NCI-H1092 (cell line): ENCODE measurements at regions not wholly inside any gene's neighbourhood (a gene's known extent, or its start where the extent isn't known, plus 50 kb on each side); places are given as distances from the start of the nearest gene placed in this dataset.

Experiments used
- DNase-seq: peaks from one replicate; lab custom pipeline; 2025; lab: John Stamatoyannopoulos, UW

DNA sequence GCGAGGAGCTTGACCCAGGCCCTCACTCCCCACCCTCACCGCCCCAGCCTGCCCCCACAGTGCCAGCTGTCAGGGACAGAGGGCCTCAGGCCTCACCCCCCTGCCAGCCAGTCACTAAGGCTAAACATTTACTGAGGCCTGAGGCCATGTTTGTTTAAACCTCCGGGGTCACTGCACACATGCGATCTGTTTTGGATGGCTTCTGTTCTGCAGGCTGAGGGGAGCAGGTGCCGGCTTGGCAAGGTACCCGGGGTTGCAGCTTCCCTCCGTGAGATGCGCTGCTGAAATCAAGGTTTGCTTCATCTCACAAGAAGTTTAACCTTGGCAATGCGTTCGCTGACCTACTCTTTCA, 103.3 kb upstream of the BOD1 start:
- DNase-seq, result peak; percentile 25

DNA sequence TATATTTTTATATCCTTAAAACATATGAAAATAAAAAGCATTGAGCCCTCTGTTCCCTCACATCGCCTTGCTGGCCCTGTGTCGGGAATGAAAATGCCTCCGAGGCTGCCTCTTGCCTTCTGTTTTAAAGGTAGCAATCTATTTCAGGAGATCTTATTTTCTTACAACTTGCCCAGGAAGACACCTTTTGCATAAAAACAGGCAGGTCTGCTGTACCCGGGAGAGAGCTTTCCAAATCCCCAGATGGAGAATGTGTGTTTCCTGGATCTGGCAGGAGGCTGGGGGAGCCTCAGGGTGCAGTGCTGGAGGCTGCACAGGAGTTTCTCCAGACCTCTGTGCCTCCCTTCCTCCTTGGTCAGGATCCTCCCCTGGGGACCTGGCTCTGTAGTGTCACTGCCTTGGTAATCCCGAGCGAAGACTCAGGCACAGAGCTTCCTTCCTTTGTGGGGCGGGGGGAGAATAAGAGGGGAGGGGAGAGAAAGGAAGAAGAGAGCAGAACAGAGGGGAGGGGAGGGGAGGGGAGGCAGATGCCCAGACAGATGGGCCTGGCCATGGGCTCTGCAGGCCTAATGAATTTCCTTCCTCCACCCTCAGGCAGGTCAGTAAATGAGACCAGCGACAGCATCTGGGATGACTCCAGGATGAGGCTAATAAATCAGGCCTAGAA, 104.0 kb upstream of the BOD1 start:
- DNase-seq, result no peak

GRCh38 chr5:173720953-173721600, 104.6 kb upstream of the BOD1 start:
- no peak for DNase-seq

- DNase-seq, result no peak
These were observed 105.3 kb upstream of the BOD1 start for GRCh38 chr5:173721601-173722232.

DNA sequence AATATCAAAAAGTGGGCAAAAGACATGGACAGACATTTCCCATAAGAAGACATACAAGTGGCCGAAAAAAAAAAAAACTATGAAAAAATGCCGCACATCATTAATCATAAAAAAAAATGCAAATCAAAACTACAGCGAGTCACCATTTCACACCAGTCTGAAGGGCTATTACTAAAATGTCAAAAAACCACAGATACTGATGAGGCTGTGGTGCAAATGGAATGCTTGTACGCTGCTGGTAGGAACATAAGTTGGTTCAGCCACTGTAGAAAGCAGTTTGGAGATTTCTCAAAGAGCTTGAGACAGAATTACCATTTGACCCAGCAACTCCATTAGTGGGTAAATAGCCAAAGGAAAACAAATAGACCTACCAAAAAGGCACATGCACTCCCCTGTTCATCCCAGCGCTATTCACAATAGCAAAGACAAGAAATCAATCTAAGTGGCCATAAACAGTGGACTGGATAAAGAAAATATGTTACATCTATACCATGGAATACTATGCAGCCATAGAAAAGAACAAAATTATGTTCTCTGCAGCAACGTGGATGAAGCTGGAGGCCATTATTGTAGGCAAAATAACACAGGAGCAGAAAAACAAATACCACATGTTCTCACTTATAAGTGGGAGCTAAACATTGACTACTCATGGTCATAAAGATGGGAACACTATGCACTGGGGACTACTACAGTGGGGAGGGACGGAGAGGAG, 110.6 kb upstream of the BOD1 start:
- DNase-seq, result no peak

- no peak for DNase-seq
These were observed 111.7 kb upstream of the BOD1 start for GRCh38 chr5:173727839-173728778.

GRCh38 chr5:173729079-173729765, 112.8 kb upstream of the BOD1 start:
- no peak for DNase-seq

DNA sequence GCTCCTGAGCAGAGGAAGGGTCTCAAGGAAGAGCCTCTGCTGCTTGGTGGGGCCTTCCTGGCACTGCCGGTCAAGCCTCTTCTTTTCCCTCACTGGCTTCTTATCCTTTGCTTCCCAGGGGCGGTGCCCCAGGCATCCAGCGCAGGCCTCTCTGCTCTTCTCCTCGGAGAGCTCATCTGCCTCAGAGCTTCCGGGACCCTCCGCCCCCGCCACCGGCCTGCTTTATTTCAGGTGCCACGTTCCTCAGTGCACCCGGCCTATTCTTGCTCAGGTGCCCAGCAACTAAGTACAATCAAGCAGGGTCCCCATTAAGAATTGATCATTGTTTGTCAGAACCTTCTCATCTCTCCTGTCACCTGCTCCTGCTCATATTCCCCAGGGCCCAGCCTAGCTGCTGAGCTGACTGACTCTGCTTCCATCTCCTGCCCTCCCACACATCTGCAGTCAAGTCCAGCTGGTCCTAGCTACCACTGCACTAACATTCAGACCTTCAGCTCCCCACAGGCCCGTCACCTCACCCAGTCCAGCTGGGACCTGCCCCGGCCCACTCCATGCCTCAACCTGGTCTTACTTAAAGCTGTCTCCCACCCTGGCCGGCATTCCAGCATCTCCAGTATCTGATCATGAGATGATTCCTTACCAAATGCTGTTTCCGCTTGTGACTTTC, 114.3 kb upstream of the BOD1 start:
- DNase-seq, result no peak

GRCh38 chr5:173733021-173733420, 116.6 kb upstream of the BOD1 start:
- no peak for DNase-seq

DNA sequence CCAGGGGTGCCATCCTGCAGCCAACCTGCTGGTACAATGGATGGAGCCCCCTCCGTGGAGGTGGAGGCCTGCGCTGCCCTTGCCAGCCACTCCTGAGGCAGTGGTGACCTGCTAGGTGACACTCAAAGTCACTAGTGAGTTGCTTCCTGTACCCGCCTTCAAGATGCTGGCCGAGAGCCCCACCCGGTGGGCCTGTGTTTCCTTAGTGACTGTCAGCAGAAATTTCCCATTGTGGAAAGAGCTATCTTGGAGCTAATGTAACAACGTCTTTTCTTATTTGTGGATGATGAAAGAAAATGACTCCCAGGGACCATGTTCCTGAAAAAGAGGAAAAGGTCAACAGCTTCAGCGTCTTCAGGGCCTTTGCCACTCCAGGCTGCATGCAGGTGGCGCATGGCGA, 117.0 kb upstream of the BOD1 start:
- no peak for DNase-seq

DNA sequence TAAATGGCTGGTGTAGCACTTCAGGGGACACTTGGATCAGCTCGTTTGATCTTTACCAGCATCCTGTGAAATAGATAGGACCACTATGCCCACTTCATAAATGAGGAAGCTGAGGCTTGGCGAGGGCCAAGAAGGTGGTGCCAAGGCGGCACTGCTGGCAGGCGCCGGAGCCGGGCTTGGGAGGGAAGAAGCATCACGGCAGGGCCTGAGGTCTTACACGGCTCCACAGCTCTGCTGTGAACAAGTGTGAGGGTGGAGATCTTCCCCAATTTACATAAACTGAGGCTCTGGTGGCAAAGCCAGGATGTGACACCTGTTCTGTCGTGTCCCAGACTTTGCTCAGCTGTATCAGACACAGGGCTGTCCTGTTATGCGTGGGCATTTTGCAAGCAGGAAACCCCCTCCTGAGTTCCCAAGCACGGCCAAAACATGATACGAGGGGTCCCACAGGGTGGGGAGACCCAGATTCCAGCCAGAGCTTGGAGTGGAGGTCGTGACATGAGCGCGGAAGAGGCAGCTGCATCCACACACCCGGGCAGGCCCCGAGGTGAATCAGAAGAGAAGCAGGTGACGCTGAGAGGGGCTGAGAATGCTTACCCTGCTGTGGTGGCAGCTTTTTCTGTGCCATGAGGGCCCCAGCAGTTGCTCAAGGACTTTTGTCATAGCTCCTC, 117.5 kb upstream of the BOD1 start:
- no peak for DNase-seq

DNA sequence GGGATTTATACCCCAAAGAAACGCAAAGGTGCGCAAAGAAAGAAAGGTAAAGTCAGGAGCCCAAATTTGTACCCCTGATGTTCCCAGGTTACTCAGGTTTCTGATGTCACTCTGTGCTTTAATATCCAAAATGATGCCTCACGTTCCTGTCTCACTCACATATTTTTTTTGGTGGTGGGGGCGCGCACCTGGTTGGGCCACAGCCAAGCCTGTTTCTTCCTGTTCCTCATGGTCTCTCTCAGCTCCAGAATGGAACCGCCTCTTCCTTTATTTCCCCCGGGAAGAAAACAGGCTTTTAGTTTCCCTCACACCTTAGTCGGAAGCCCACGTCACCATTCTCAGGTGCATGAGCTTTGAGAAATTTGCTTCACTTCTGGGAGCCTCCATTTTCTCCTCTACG, 118.3 kb upstream of the BOD1 start:
- DNase-seq, result no peak

DNA sequence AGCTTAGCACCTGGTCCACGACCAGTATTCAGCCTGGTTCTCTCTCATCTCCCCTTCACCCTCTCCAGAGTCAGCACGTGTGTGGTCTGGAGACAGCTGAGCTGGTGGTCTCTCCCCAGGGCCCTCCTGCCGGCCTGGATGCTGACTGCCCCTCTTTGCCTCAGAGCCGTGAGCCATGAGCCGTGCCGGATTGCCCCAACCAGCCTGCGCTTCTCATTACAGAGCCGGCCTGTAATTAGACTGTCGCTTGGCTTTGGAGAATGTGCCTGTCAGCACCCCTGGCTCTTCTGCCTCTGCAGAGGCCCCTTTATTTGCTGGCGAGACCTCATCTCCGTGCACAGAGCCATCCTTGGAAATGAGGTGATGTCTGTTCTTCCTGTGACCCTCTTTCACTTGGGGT, 118.7 kb upstream of the BOD1 start:
- no peak for DNase-seq

DNA sequence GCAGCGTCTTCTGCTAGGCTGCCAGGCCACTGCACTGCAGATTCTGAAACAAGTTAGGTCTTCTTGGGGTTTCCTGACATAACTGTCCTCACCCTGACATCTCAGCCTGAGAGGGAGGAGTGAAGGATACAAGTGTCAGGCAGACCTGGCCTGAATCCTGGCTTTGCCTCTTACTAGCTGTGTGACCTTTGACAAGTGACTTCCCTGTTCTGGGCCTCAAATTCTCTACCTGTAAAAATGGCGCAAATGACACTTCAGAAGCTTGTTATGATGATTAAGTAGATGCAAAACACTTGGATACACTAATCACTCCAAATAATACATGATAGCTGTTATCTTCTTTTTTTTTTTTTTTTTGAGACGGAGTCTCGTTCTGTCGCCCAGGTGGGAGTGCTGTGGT, 119.2 kb upstream of the BOD1 start:
- no peak for DNase-seq

- DNase-seq, result no peak
These were observed 119.9 kb upstream of the BOD1 start for GRCh38 chr5:173736374-173736773.

GRCh38 chr5:173736923-173737412, 120.5 kb upstream of the BOD1 start:
- no peak for DNase-seq

DNA sequence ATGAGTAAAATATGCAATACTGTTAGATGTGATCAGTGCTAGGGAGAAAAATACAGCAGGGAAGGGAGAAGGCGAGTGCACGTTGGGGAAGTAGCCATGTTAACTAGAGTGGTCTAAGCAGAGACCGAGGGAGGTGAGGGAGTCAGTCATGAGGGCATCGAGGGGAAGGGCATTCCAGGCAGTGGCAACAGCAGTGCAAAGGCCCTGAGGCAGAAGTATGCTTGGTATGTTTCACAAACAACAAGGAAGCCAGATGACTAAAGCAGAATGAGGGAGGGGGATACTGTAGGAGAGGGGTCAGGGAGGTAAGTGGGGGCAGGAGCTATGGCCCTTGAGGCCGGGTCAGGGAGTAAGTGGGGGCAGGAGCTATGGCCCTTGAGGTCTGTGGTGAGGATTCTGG, 123.3 kb upstream of the BOD1 start:
- DNase-seq, result no peak

- no peak for DNase-seq
These were observed 124.0 kb upstream of the BOD1 start for GRCh38 chr5:173740400-173740799.

GRCh38 chr5:173741087-173741486, 124.6 kb upstream of the BOD1 start:
- DNase-seq, result no peak
